ENCODE measurements at regions not wholly inside any gene's neighbourhood (a gene's known extent, or its start where the extent isn't known, plus 50 kb on each side); places are given as distances from the start of the nearest gene placed in this dataset.

GRCh38 chr18:59059140-59059539 lies 80.5 kb upstream of the SEC11C start:
- Histone ChIP-seq H3K4me2 (ENCODE audit: low read depth, low read length, poor library complexity, severe bottlenecking) (no peak overlapping the region), H3K36me3 (ENCODE audit: insufficient read depth, low read length) (no peaks in the 10 kb centered on the region), H3K9me2 (replicated peaks; ENCODE audit: low read depth, low read length) (no peaks in the 10 kb centered on the region), H3K9ac (ENCODE audit: low read depth, low read length, poor library complexity, severe bottlenecking) (no peak overlapping the region), H3K4me3 (ENCODE audit: low read length, poor library complexity, severe bottlenecking) (no peak overlapping the region), H3K27me3 (ENCODE audit: insufficient read depth, low read length, poor library complexity, severe bottlenecking) (no peaks in the 10 kb centered on the region), H3K79me2 (ENCODE audit: insufficient read depth, low read length) (no peaks in the 10 kb centered on the region), H4K20me1 (ENCODE audit: insufficient read depth, low read length, poor library complexity, severe bottlenecking) (no peaks in the 10 kb centered on the region), H3K4me1 (ENCODE audit: insufficient read depth, low read length, poor library complexity, severe bottlenecking) (no peaks in the 10 kb centered on the region), H3K9me3 (ENCODE audit: insufficient read depth, low read depth, low read length) (no peaks in the 10 kb centered on the region), H3F3A (ENCODE audit: low read depth) (no peaks in the 10 kb centered on the region), H2AFZ (ENCODE audit: low read length) (no peak overlapping the region)
- TF ChIP-seq EZH2phosphoT487 (IDR thresholded peaks at IDR 0.05; ENCODE audit: borderline replicate concordance) = no peak
- TF ChIP-seq, protein P1, sequence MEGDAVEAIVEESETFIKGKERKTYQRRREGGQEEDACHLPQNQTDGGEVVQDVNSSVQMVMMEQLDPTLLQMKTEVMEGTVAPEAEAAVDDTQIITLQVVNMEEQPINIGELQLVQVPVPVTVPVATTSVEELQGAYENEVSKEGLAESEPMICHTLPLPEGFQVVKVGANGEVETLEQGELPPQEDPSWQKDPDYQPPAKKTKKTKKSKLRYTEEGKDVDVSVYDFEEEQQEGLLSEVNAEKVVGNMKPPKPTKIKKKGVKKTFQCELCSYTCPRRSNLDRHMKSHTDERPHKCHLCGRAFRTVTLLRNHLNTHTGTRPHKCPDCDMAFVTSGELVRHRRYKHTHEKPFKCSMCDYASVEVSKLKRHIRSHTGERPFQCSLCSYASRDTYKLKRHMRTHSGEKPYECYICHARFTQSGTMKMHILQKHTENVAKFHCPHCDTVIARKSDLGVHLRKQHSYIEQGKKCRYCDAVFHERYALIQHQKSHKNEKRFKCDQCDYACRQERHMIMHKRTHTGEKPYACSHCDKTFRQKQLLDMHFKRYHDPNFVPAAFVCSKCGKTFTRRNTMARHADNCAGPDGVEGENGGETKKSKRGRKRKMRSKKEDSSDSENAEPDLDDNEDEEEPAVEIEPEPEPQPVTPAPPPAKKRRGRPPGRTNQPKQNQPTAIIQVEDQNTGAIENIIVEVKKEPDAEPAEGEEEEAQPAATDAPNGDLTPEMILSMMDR (conservative IDR thresholded peaks at IDR 0.05; ENCODE audit: low read length) = no peak

DNA sequence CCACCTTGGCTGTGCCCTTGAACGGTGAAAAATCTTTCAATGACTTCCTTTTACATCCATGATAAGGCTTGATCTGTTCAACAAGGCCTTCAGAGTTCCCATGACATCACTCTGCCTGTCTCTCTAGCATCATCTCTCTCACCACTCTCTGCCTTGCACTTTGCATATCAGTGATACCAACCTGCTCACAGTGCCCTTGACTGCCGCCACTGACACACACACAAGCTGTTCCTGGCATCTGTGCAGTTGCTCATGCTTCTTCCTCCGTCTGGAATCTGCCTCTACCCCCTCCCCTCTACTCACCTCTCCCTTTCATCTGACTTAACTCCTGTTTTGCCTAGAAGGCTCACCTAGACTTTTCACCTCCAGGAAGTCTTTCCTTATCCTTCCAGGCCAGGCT lies 79.1 kb upstream of the SEC11C start:
- Histone ChIP-seq H3K27me3 (ENCODE audit: insufficient read depth, low read length, poor library complexity, severe bottlenecking) (no peaks in the 10 kb centered on the region), H2AFZ (ENCODE audit: low read length) (no peak overlapping the region), H3K4me2 (ENCODE audit: low read depth, low read length, poor library complexity, severe bottlenecking) (no peak overlapping the region), H3K4me1 (ENCODE audit: insufficient read depth, low read length, poor library complexity, severe bottlenecking) (no peaks in the 10 kb centered on the region), H3K36me3 (ENCODE audit: insufficient read depth, low read length) (no peaks in the 10 kb centered on the region), H3K9me2 (replicated peaks; ENCODE audit: low read depth, low read length) (no peaks in the 10 kb centered on the region), H3F3A (ENCODE audit: low read depth) (no peaks in the 10 kb centered on the region), H3K9me3 (ENCODE audit: insufficient read depth, low read depth, low read length) (no peaks in the 10 kb centered on the region), H3K9ac (ENCODE audit: low read depth, low read length, poor library complexity, severe bottlenecking) (no peak overlapping the region), H4K20me1 (ENCODE audit: insufficient read depth, low read length, poor library complexity, severe bottlenecking) (no peaks in the 10 kb centered on the region), H3K4me3 (ENCODE audit: low read length, poor library complexity, severe bottlenecking) (no peak overlapping the region), H3K79me2 (ENCODE audit: insufficient read depth, low read length) (no peaks in the 10 kb centered on the region)
- TF ChIP-seq, protein P1 (conservative IDR thresholded peaks at IDR 0.05; ENCODE audit: low read length) = no peak
- TF ChIP-seq EZH2phosphoT487 (IDR thresholded peaks at IDR 0.05; ENCODE audit: borderline replicate concordance) = no peak

DNA sequence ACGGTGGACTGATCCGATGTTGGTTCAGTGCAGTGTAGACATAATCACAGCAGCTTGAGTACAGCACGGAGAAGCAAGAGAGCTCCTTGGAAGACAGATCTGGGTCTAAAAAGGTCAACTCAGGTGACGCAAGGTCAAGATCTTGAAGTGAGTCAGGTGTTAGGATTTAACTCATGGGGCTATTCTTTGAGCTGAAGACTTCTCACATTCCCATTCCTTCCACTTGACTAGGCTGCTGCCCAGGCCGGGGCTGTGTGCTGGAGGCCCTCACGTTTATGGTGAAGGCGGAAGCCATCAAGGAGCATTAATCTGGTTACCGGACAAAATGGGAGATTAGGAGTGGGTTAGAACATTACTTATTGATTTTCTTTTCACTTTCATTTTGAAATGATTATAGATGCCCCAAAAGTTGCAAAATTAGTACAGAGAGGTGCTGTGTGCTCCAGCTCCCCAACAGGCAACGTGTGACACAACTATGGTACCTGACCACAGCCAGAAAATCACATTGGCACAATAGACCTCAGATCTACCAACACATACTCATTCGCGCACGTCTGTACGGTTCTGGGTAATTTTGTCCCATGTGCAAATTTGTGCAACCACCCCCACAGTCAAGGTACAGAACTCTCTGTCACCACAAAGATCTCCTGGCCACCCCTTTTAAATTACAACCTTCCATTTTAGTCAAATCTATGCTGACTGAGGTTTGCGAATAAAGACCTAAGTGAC lies 77.6 kb upstream of the SEC11C start:
- Histone ChIP-seq H3K36me3 (ENCODE audit: insufficient read depth, low read length) (no peaks in the 10 kb centered on the region), H3K9me3 (ENCODE audit: insufficient read depth, low read depth, low read length) (no peaks in the 10 kb centered on the region), H3F3A (ENCODE audit: low read depth) (no peaks in the 10 kb centered on the region), H2AFZ (ENCODE audit: low read length) (no peak overlapping the region), H3K4me1 (ENCODE audit: insufficient read depth, low read length, poor library complexity, severe bottlenecking) (no peaks in the 10 kb centered on the region), H3K27me3 (ENCODE audit: insufficient read depth, low read length, poor library complexity, severe bottlenecking) (no peaks in the 10 kb centered on the region), H4K20me1 (ENCODE audit: insufficient read depth, low read length, poor library complexity, severe bottlenecking) (no peaks in the 10 kb centered on the region), H3K79me2 (ENCODE audit: insufficient read depth, low read length) (no peaks in the 10 kb centered on the region), H3K9me2 (replicated peaks; ENCODE audit: low read depth, low read length) (no peaks in the 10 kb centered on the region), H3K4me3 (ENCODE audit: low read length, poor library complexity, severe bottlenecking) (no peak overlapping the region), H3K4me2 (ENCODE audit: low read depth, low read length, poor library complexity, severe bottlenecking) (no peak overlapping the region), H3K9ac (ENCODE audit: low read depth, low read length, poor library complexity, severe bottlenecking) (no peak overlapping the region)
- TF ChIP-seq, protein P1 (conservative IDR thresholded peaks at IDR 0.05; ENCODE audit: low read length) = no peak
- no peak for TF ChIP-seq EZH2phosphoT487 (IDR thresholded peaks at IDR 0.05; ENCODE audit: borderline replicate concordance)

Data from Loucy (cell line).